ENCODE measurements at regions not wholly inside any gene's neighbourhood (a gene's known extent, or its start where the extent isn't known, plus 50 kb on each side); places are given as distances from the start of the nearest gene placed in this dataset.

- no peak for DNase-seq
Observed at GRCh38 chr1:96334236-96334557, 387.4 kb upstream of the PTBP2 start.

- DNase-seq = no peak
Observed at GRCh38 chr1:96338622-96339021, 383.0 kb upstream of the PTBP2 start.

GRCh38 chr1:96340686-96341085 lies 380.9 kb upstream of the PTBP2 start:
- no peak for DNase-seq

GRCh38 chr1:96346719-96347118 lies 374.9 kb upstream of the PTBP2 start:
- DNase-seq = no peak

GRCh38 chr1:96349896-96350295 lies 371.7 kb upstream of the PTBP2 start:
- DNase-seq = no peak

- no peak for DNase-seq
Observed at GRCh38 chr1:96352733-96353132, 368.9 kb upstream of the PTBP2 start.

GRCh38 chr1:96355521-96355920 lies 366.1 kb upstream of the PTBP2 start:
- no peak for DNase-seq

- DNase-seq = no peak
Observed at GRCh38 chr1:96355961-96356360, 365.6 kb upstream of the PTBP2 start.

GRCh38 chr1:96357141-96357765 lies 364.3 kb upstream of the PTBP2 start:
- DNase-seq = no peak

- no peak for DNase-seq
Observed at GRCh38 chr1:96358057-96358456, 363.5 kb upstream of the PTBP2 start.

GRCh38 chr1:96360036-96360795 lies 361.4 kb upstream of the PTBP2 start:
- DNase-seq = no peak

- peak; percentile 36 for DNase-seq
Observed at GRCh38 chr1:96361271-96361856, 360.2 kb upstream of the PTBP2 start.

GRCh38 chr1:96361961-96362360 lies 359.6 kb upstream of the PTBP2 start:
- DNase-seq = no peak

- no peak for DNase-seq
Observed at GRCh38 chr1:96362623-96363022, 359.0 kb upstream of the PTBP2 start.

GRCh38 chr1:96363826-96364225 lies 357.8 kb upstream of the PTBP2 start:
- no peak for DNase-seq

GRCh38 chr1:96364576-96364975 lies 357.0 kb upstream of the PTBP2 start:
- DNase-seq = no peak

GRCh38 chr1:96365076-96365475 lies 356.5 kb upstream of the PTBP2 start:
- DNase-seq = no peak

- no peak for DNase-seq
Observed at GRCh38 chr1:96365596-96366390, 355.8 kb upstream of the PTBP2 start.

GRCh38 chr1:96366516-96366915 lies 355.1 kb upstream of the PTBP2 start:
- no peak for DNase-seq

GRCh38 chr1:96367791-96368190 lies 353.8 kb upstream of the PTBP2 start:
- DNase-seq = no peak

- DNase-seq = no peak
Observed at GRCh38 chr1:96370757-96371156, 350.8 kb upstream of the PTBP2 start.

GRCh38 chr1:96372881-96373280 lies 348.7 kb upstream of the PTBP2 start:
- no peak for DNase-seq

GRCh38 chr1:96374076-96374762 lies 347.4 kb upstream of the PTBP2 start:
- DNase-seq = no peak

All from femur (tissue), 1 donor.